Endothelial cell of umbilical vein (primary cell): ENCODE measurements at regions not wholly inside any gene's neighbourhood (a gene's known extent, or its start where the extent isn't known, plus 50 kb on each side); places are given as distances from the start of the nearest gene placed in this dataset.

ENCODE experiments used
- EZH2 ChIP-seq: IDR thresholded peaks from 2 replicates; pipeline ENCODE4 v1.6.1; 2012; ENCODE audit warnings: borderline replicate concordance, low read depth, mild to moderate bottlenecking, moderate library complexity, low read length, inconsistent platforms; ENCODE audit not compliant: severe bottlenecking
- POLR2A ChIP-seq: IDR thresholded peaks from 2 replicates; pipeline ENCODE4 v1.6.1; 2012; ENCODE audit warnings: low read depth, mild to moderate bottlenecking, control low read depth, low read length
- POLR2AphosphoS5 ChIP-seq: IDR thresholded peaks from 2 replicates; pipeline ENCODE4 v1.6.1; 2012; ENCODE audit warnings: low read depth, mild to moderate bottlenecking, control low read depth, low read length, moderate library complexity; ENCODE audit not compliant: insufficient read depth
- TF ChIP-seq, protein P1 (sequence below), 2 donors: IDR thresholded peaks; 1 replicate in 1 of 2; 2 replicates in 1 of 2; pipeline ENCODE4 v1.5.1; 2011; ENCODE audit warnings: low read length in 2 of 2, mild to moderate bottlenecking in 2 of 2, moderate library complexity in 2 of 2, control low read depth in 1 of 2, inconsistent platforms in 1 of 2, low read depth in 1 of 2; ENCODE audit not compliant: insufficient read depth in 1 of 2; ENCODE audit errors: extremely low read depth in 1 of 2
- TF ChIP-seq, protein P2 (sequence below): IDR thresholded peaks from 2 replicates; pipeline ENCODE4 v1.6.1; 2011; ENCODE audit not compliant: insufficient read depth, insufficient read length

DNA sequence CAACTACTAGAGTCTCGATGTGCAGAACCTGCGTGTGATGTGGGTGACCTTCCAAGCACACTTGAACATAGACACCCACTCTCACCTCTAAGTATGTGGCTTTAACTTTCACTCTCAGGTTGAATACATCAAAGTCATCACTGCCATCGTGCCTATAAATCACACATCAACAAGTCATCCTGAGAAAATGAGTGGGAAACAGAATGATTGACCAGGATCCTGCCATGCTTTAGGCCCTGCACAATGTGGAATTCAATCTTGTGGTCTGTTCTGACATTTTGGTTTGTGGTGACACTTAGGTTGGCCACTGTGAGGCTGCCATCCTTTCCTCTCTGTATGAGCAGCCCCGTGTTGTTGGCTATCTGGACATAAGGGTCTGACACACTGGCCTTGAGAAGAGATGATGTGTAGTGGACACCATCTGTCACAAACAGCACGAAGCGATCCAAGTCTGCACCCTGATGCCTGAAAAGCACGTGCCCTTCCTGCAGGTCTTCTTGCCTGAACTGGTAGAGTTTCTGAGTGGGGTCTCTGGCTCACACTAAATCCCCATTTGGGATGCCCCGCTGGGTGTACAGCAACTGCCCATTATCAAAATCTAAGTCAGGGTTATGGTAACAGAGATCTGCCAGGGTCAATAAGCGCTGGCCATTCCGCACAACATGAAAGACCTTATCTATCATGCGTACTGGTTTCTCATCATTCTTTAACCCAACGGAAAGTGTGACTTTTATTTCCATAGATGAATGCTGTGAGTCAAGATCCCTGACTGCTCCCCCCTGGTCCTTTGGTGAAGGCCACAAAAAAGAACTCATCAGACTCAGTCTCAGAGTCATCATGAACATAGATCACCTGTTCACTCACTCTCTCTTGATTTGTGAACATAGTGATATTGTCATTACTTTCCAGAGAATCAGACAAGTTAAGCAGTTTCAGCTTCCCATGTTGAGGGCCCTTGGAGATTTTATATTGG lies 116.6 kb downstream of the ESM1 start:
- TF ChIP-seq EZH2, result no peak
- TF ChIP-seq, protein P1, sequence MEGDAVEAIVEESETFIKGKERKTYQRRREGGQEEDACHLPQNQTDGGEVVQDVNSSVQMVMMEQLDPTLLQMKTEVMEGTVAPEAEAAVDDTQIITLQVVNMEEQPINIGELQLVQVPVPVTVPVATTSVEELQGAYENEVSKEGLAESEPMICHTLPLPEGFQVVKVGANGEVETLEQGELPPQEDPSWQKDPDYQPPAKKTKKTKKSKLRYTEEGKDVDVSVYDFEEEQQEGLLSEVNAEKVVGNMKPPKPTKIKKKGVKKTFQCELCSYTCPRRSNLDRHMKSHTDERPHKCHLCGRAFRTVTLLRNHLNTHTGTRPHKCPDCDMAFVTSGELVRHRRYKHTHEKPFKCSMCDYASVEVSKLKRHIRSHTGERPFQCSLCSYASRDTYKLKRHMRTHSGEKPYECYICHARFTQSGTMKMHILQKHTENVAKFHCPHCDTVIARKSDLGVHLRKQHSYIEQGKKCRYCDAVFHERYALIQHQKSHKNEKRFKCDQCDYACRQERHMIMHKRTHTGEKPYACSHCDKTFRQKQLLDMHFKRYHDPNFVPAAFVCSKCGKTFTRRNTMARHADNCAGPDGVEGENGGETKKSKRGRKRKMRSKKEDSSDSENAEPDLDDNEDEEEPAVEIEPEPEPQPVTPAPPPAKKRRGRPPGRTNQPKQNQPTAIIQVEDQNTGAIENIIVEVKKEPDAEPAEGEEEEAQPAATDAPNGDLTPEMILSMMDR (IDR thresholded peaks at IDR 0.05; ENCODE audit: extremely low read depth in 1 of 2, insufficient read depth in 1 of 2, low read depth in 1 of 2, low read length in 2 of 2), result no peak
- no peak for TF ChIP-seq POLR2A
- no peak for TF ChIP-seq POLR2AphosphoS5
- TF ChIP-seq, protein P2, sequence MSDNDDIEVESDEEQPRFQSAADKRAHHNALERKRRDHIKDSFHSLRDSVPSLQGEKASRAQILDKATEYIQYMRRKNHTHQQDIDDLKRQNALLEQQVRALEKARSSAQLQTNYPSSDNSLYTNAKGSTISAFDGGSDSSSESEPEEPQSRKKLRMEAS, result no peak
